NCI-H2196 treated with DMSO at 0.1 percent for 48 hours (cell line): ENCODE measurements at regions not wholly inside any gene's neighbourhood (a gene's known extent, or its start where the extent isn't known, plus 50 kb on each side); places are given as distances from the start of the nearest gene placed in this dataset.
"Not testable (repeated sequence)": the region's sequence is repeated elsewhere in the genome, so short reads cannot be mapped to it uniquely, and the experiment has no call there.

Experiments used
- DNase-seq: peaks from one replicate; lab custom pipeline; 2025; ENCODE audit not compliant: unreplicated experiment; lab: John Stamatoyannopoulos, UW

DNA sequence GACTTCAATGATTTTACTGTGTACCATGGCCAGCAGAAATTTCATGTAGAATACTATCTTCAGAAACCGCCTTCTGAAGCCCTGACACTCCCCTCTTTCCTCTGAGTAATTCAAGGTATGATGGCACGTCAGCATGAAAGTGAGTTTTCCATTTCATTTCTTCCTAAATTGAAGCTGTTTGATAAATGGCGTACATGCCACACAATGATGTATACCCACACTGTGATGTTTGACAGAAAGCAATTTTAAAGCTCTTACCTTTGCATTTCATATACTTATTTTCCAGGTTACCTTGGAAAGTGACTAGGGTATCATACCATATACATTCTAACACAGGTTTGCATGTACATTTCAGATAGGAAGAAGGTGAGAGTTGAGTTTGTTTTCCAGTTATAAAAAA is 147.9 kb upstream of the LRRC3B start:
- no peak for DNase-seq

DNA sequence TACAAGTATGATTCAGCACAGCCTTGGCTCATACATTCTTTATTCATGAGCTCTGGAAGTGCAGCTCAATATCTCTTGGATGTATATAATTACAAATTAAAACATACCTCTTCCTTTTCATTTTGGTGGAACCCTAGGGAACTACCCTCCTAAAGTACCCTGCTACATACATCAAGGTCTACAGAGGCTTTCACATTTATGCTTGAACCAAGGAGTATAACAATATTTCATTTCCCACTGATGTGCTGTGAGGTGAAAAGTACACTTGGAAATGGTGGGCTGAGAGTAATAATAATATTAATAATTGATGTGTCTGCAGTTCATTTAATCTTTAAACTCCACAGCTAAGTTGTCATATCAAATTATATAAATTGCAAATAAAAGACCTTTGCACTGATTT is 142.2 kb upstream of the LRRC3B start:
- no peak for DNase-seq

DNA sequence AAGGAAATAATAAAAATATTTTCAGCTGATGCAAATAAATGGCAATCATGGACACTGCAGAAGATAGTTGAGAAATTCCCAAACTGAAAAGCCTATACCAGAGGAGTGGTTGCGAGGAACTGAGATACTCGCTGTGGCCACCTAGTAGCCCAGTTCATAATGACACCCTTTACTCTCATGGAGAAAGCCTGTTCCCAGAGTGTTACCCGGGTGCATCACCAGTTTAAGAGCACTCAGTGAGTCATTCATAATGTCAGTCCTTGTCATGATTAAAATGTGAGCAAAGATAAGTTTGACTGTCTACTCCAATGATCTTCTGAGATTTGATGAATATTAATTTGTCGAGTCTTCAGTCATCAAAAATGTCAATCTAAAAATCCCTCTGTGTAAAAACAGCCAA is 138.4 kb upstream of the LRRC3B start:
- no peak for DNase-seq

DNA sequence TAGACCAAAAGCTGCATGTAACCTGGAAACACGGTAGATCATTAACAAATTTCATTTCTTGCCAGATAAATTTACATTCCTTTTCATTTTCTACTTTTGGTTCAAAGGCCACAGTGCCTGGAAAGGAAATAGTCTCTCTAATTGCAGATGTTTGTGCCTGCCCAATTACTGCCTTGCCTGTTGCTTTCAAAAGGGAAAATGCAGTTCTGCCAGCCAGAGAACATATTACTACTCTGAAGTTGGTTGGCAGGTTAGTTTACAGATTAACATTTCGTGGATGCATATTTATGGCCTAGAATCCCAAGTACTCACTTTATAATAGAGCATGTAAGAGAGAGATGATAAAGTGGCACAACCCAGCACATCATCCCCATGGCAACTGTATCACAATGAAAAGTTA is 124.3 kb upstream of the LRRC3B start:
- no peak for DNase-seq

DNA sequence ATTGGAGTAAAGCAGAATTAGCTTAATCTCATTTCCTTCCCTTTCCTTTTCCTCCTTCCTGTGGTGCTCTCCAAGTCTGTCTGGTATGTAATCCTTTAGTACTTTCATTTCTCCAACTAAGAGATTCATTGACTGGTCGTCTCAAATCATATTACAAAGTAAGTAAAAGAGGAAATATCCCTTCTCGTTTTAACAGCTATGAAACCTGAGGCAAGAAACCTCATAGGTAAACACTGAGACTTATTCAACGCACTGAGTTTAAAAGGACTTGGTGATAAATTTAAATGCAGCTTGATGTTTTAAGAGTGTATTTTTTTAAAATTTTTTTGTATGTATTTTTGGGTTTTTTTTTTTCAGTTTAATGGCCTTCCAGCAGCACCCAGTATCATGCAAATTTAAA is 117.2 kb upstream of the LRRC3B start:
- DNase-seq: no peak

DNA sequence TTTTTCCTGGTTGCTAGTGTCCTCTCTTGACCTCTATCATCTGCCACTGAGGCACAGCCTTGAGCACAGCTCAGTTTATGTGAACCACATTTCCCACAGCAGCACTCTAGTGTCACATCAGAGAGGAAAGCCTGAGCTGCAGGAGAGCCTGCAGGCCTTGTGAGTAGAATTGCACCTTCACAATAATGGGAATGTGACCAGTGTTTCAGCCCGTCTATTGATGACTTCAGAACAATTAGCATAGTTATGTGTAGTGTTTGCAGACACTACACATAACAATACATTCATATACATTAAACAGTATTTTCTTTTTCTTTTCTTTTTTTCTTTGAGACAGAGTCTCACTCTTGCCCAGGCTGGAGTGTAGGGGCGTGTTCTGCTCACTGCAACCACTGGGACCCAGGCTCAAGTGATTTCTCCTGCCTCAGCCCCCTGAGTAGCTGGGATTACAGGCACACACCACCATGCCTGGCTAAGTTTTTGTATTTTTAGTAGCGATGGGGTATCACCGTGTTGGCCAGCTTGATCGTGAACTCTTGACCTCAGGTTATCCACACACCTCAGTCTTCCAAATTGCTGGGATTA is 108.0 kb upstream of the LRRC3B start:
- DNase-seq: not testable (repeated sequence)

DNA sequence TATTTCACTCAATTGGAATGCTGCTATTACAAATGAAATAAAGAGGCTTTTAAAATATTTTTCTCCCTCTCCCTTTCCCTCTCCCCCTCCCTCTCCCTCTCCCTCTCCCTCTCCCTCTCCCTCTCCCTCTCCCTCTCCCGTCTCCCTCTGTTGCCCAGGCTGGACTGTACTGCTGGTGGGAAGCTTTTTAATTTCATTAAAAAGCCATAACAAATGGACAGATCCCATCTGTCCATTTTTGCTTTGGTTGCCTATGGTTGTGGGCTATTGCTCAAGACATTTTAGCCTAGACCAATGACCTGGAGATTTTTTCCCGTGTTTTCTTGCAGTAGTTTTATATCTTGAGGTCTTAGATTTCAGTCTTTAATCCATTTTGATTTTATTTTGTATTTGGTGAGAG is 107.2 kb upstream of the LRRC3B start:
- no peak for DNase-seq

DNA sequence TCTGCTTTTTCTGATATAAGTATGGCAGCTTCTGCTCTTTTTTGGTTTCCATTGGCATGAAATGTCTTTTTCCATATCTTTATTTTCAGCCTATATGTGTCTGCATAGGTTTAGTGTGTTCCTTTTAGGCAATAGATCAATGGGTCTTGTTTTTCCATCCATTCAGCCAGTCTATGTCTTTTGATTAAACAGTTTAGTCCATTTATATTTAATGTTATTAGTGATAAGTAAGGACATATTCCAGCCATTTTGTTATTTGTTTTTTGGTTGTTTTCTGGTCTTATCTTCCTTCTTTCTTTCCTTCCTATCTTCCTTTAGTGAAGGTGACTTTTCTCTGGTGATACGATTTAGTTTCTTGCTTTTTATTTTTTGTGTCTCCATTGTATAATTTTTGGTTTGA is 101.3 kb upstream of the LRRC3B start:
- no peak for DNase-seq

DNA sequence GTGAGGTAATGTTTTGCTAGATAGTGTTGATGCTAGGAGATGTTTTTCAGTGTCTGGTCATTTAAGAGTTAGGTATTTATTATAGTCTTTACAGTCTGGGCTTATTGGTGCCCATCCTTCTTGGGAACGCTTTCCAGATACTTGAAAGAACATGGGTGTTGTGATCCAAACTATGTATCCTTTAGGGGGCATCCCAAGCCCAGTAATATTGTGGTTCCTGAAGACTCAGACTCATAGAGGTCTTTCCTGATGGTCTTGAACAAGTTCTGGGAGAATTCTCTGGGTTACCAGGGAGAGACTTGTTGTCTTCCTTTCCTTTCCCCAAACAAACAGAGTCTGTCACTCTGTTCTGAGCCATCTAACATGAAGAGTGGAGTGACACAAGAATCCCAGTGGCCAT is 99.7 kb upstream of the LRRC3B start:
- no peak for DNase-seq

DNA sequence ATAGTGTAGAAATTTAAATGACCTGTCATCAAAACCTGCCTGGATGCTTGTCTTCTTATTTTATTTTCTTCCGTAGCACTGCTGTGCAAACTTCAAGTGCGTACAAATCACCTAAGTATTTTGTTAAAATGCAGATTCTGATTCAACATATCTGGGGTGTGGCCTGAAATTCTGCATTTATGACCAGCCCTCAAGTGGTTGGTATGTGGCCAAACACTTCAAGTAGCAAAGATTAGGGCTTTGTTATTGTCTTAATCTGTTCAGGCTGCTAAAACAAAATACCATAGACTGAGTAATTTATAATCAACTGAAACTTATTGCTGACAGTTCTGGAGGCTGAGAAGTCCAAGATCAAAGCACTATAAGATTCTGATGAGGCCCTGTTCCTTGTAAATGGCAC is 97.6 kb upstream of the LRRC3B start:
- DNase-seq: no peak

DNA sequence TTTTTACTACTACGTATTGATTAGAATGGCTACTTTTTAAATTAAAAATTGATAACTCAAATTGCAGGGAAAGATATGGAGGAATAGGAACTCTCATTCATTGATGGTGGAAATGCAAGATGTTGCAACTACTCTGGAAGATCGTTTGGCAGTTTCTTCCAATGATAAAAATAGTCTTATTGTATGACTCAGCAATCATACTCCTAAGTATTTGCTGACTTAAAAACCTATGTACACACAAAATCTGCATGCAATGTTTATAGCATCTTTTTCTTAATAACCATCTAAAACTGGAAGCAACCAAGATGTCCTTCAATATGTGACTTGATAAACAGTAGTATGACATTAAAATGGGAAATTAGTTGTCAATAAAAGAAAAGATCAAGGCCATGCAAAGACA is 87.4 kb upstream of the LRRC3B start:
- no peak for DNase-seq

DNA sequence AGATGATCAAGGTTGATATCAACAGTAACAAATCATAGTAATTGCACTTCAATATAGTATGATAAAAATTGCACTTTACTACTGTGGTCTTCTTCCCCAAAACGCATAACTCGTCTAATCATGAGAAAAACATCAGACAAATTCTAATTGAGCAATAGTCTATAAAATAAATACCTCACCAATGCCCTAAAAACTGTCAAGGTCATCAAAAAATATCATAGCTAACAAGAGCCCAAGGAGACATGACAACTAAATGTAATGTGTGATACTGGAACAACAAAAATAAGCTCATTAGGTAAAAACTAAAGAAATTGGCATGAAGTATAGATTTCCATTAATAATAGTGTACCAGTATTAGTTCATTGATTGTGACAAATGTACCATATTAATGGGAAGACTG is 85.6 kb upstream of the LRRC3B start:
- no peak for DNase-seq

DNA sequence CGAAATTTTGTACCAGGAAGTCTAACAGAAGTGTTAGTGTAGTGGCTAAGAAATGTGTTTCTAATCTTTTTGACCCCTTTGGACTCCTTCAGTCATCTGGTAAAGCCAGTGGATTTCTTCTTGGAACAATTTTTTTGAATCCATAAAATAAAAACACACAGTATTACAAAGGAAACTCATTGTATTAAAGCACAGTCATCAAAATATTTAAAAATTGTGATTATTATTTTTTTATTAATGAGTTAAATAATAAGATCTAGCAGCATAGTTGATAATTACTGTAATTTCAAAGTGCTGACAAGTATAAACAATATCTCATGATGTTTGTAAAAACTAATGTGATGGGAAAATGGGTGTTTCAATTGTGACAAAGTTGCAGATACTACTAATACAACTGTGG is 72.2 kb upstream of the LRRC3B start:
- no peak for DNase-seq

DNA sequence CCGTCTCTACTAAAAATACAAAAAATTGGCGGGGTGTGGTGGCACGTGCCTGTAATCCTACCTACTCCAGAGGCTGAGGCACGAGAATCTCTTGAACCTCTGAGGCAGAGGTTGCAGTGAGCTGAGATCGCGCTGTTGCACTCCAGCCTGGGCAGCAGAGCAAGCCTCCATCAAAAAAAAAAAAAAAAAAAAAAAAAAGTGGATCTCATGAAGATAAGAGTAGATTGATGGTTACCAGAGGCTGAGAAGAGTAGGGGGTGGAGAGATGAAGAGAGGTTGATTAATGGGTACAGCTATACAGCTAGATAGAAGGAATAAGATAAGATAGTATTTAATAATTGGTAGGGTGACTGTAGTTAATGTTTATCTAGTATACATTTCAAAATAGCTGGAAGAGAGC is 65.9 kb upstream of the LRRC3B start:
- DNase-seq: no peak

DNA sequence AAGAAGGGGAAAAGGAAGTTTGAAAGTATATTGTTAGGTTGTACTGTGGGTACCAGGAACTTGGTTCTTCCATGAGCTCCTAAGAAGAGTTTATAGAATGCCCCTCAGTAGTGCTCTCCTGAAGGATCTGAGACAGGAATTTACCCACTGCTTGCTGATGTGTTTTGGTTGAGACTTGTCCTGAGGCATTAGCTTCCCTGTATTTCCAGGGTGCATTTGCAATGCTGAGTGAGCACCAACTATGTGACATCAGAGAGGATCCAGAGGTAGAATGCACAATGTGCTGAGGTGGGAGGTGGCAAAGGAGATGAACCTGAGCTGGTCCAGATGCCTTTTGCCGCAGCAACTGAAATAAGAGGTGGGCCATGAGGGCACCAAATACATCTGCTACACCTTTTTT is 64.3 kb upstream of the LRRC3B start:
- no peak for DNase-seq

DNA sequence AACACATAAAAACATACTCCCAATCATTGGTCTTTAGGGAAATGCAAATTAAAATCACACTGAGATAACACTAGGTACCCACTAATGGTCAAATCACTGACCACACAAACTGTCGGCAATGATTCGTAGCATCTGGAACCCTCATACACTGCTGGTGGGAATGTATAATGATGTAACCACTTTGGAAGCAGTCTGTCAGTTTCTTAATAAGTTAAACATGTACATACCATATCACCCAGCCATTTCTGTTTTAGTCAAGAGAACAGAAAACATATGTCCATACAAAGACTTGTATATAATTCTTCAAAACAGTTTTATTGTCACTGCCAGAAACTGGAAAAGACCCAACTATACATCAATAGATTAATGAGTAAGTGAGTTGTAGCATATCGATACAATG is 63.3 kb upstream of the LRRC3B start:
- DNase-seq: no peak

DNA sequence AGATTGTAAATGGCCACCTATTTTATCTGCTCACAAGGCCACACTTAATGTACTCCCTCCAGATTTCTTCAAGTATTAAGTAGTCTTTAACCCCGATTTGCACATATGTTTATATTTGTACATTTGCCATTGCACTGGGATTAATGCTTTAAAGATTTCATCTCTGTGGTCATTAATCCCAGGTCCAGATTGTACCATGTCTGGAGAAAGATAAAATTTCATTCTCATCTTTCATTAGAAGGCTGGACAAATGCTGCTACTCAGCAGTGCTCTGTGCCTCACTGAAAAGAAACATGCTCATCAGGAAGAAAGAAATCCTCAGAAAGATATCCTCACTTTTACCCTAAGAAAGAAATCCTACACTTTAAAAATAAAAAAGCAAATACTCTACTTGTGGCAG is 62.5 kb upstream of the LRRC3B start:
- DNase-seq: no peak

DNA sequence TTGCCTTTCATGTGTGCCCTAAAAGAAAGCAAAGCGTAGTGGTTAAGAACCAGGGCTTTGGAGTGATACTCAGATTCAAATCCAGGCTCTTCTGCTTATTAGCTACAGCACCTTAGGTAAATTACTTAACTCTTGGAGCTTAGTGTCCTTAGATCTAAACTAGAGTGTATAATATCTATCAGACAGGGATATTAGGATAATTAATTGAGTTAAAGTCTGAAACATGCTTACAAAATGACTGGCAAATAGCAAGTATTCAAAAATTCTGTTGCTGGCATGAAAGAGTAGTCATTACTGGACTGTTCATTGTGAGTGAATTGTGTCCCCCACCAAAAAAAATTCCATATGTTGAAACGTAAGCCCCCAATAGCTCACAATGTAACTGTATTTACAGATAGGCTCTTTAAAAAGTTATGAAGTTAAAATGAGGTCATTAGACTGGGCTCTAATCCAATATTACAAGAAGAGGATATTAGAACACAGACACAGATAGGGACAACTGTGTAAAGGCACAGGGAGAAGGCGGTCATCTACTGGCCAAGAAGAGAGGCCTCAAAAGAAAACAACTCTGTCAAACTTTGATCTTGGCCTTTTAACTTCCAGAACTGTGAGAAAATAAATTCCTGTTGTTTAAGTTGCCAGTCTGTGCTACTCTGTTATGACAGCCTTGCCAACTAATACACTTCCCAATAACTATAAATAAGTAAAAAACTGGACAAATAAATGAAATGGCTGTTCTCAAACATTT is 60.4 kb upstream of the LRRC3B start:
- no peak for DNase-seq
